CD4-positive, alpha-beta memory T cell (primary cell): ENCODE measurements at regions not wholly inside any gene's neighbourhood (a gene's known extent, or its start where the extent isn't known, plus 50 kb on each side); places are given as distances from the start of the nearest gene placed in this dataset.

ENCODE experiments used
- CTCF ChIA-PET: fragments of 350-600 bp; sonication (Branson Sonifier 250); formaldehyde crosslinking; loops from one replicate; lab custom pipeline; 2021; ENCODE audit warnings: inconsistent platforms; ENCODE audit not compliant: partially characterized antibody; lab: Charles Lee
- POLR2A ChIA-PET: fragments of 350-600 bp; sonication (Branson Sonifier 250); formaldehyde crosslinking; loops from one replicate; lab custom pipeline; 2021; ENCODE audit not compliant: partially characterized antibody; lab: Charles Lee
- DNase-seq, 5 donors: peaks; one replicate each; pipeline versions ENCODE4 v3.0.0 to v3.0.0-alpha.2; 2020 to 2022; ENCODE audit warnings: mixed read lengths in 1 of 5
- H3K27ac ChIP-seq: one replicate; pipeline ENCODE4 v1.7.0; 2013; ENCODE audit warnings: low read depth, low read length
- H3K27me3 ChIP-seq: 2 replicates; pipeline ENCODE4 v1.7.0; 2013; ENCODE audit warnings: mild to moderate bottlenecking, low read length, moderate library complexity; ENCODE audit not compliant: insufficient read depth
- H3K36me3 ChIP-seq: 2 replicates; pipeline ENCODE4 v1.7.0; 2013; ENCODE audit warnings: mild to moderate bottlenecking, low read length, moderate library complexity; ENCODE audit not compliant: insufficient read depth
- H3K4me1 ChIP-seq: 2 replicates; pipeline ENCODE4 v1.7.0; 2013; ENCODE audit warnings: mild to moderate bottlenecking, low read length, moderate library complexity; ENCODE audit not compliant: insufficient read depth
- H3K4me3 ChIP-seq, 2 donors: one replicate each; pipeline ENCODE4 v1.7.0; 2013; ENCODE audit warnings: low read length in 2 of 2, mild to moderate bottlenecking in 1 of 2
- H3K9me3 ChIP-seq, 2 donors: one replicate each; pipeline ENCODE4 v1.7.0; 2013; ENCODE audit warnings: low read length in 2 of 2, control low read depth in 1 of 2; ENCODE audit not compliant: control insufficient read depth in 1 of 2
- H3K27ac Mint-ChIP-seq, 7 donors: one replicate each; pipeline ENCODE4 v1.8.0; 2020 to 2021; ENCODE audit warnings: mixed read lengths in 7 of 7, mild to moderate bottlenecking in 6 of 7, inconsistent platforms in 3 of 7, moderate library complexity in 3 of 7
- H3K27me3 Mint-ChIP-seq, 2 donors: one replicate each; pipeline ENCODE4 v1.8.0; 2020 to 2021; ENCODE audit warnings: mixed read lengths in 2 of 2
- H3K36me3 Mint-ChIP-seq, 2 donors: one replicate each; pipeline ENCODE4 v1.8.0; 2020 to 2021; ENCODE audit warnings: mixed read lengths in 2 of 2, inconsistent platforms in 1 of 2, mild to moderate bottlenecking in 1 of 2
- H3K4me1 Mint-ChIP-seq, 4 donors: one replicate each; pipeline ENCODE4 v1.8.0; 2020 to 2021; ENCODE audit warnings: mixed read lengths in 4 of 4, mild to moderate bottlenecking in 1 of 4
- H3K4me3 Mint-ChIP-seq, 8 donors: one replicate each; pipeline ENCODE4 v1.8.0; 2020 to 2021; ENCODE audit warnings: mixed read lengths in 8 of 8, mild to moderate bottlenecking in 7 of 8, moderate library complexity in 6 of 8, inconsistent platforms in 3 of 8
- H3K9me3 Mint-ChIP-seq, 8 donors: one replicate each; pipeline ENCODE4 v1.8.0; 2020 to 2021; ENCODE audit warnings: mixed read lengths in 8 of 8, mild to moderate bottlenecking in 5 of 8, inconsistent platforms in 3 of 8, moderate library complexity in 1 of 8
- intact Hi-C: fragments of 100-400 bp; cut with micrococcal nuclease; formaldehyde crosslinking; loops from one replicate; pipeline ENCODE4 v1.15.1; 2023

DNA sequence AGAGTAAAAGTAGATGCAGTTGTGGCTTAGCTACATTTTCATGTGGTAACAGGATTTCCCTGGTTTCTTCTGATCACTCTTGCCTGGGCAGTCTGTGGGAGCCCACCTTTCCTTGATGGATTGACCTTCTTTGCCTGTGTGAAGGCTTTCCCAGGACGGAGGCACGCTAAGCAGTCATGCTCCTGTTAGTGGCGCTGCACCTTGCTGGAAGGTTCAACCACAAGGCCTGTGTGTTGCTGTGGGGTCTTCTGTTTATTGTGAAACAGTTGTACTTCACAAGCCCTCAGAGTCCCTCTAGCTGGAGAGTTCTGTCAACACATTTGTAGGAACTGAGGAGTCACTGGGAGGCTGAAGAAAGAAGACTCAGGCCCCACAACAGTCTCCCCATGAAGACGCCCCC lies 402.0 kb downstream of the IRX1 start:
- no peak overlapping the region for H3K27ac Mint-ChIP-seq
- no peaks in the 10 kb centered on the region for H3K27me3 Mint-ChIP-seq
- H3K4me3 Mint-ChIP-seq, result no peak overlapping the region
- intact Hi-C loops, result no loop called here
- Histone ChIP-seq H3K27ac (no peak overlapping the region), H3K36me3 (no peaks in the 10 kb centered on the region), H3K9me3 (peaks cover 0 to 4% of the 10 kb centered on the region in 2 donors), H3K4me3 (no peak overlapping the region), H3K4me1 (no peaks in the 10 kb centered on the region), H3K27me3 (no peaks in the 10 kb centered on the region)
- H3K4me1 Mint-ChIP-seq, result no peaks in the 10 kb centered on the region
- DNase-seq, result no peak
- peaks cover 0 to 26% (median 14%) of the 10 kb centered on the region in 8 donors for H3K9me3 Mint-ChIP-seq
- ChIA-PET CTCF (no interaction called here), POLR2A (no interaction called here)
- no peaks in the 10 kb centered on the region for H3K36me3 Mint-ChIP-seq

- H3K9me3 ChIP-seq, result peaks cover 0 to 4% of the 10 kb centered on the region in 2 donors
- H3K36me3 ChIP-seq, result no peaks in the 10 kb centered on the region
- Mint-ChIP-seq H3K9me3 (peaks cover 0 to 26% (median 12%) of the 10 kb centered on the region in 8 donors), H3K4me3 (no peak overlapping the region), H3K4me1 (no peaks in the 10 kb centered on the region), H3K27me3 (no peaks in the 10 kb centered on the region), H3K36me3 (no peaks in the 10 kb centered on the region), H3K27ac (no peak overlapping the region)
- no peak overlapping the region for H3K27ac ChIP-seq
- no peaks in the 10 kb centered on the region for H3K27me3 ChIP-seq
- intact Hi-C loops, result no loop called here
- ChIA-PET POLR2A (no interaction called here), CTCF (no interaction called here)
- no peaks in the 10 kb centered on the region for H3K4me1 ChIP-seq
- no peak overlapping the region for H3K4me3 ChIP-seq
- no peak for DNase-seq
Measured at GRCh38 chr5:3999929-4000328, 404.3 kb downstream of the IRX1 start.

DNA sequence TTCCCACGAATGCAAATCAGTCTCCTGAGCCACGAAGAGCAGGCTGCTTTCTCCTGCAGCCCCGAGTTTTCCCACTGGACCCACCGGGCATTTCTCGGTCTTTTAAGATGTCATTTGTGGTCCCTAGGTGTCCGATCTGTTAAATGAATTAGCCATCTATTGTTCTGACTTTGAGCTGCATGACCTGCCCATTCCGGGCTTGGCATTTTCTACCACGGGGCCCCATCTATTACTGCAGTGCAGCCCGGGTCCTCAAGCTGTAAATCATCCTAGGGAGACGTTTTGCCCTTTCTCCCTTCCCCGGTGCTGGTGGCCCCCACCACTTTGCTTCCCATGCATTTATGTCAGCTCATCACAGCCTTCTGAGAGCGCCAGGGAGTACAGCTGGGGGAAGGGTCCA lies 405.4 kb downstream of the IRX1 start:
- H3K4me3 ChIP-seq, result no peak overlapping the region
- ChIA-PET POLR2A (no interaction called here), CTCF (no interaction called here)
- H3K4me1 ChIP-seq, result no peaks in the 10 kb centered on the region
- no peak overlapping the region for H3K27ac Mint-ChIP-seq
- H3K27me3 ChIP-seq, result no peaks in the 10 kb centered on the region
- H3K4me3 Mint-ChIP-seq, result no peak overlapping the region
- H3K27me3 Mint-ChIP-seq, result no peaks in the 10 kb centered on the region
- H3K36me3 ChIP-seq, result no peaks in the 10 kb centered on the region
- intact Hi-C loops, result no loop called here
- H3K9me3 ChIP-seq, result no peaks in the 10 kb centered on the region
- H3K9me3 Mint-ChIP-seq, result peaks cover 3 to 30% (median 14%) of the 10 kb centered on the region in 8 donors
- no peak overlapping the region for H3K27ac ChIP-seq
- H3K36me3 Mint-ChIP-seq, result no peaks in the 10 kb centered on the region
- no peak for DNase-seq
- no peaks in the 10 kb centered on the region for H3K4me1 Mint-ChIP-seq

- Histone ChIP-seq H3K27me3 (no peaks in the 10 kb centered on the region), H3K36me3 (no peaks in the 10 kb centered on the region), H3K27ac (no peak overlapping the region), H3K4me3 (no peak overlapping the region), H3K4me1 (no peaks in the 10 kb centered on the region), H3K9me3 (no peaks in the 10 kb centered on the region)
- intact Hi-C loops, result no loop called here
- no peak overlapping the region for H3K4me3 Mint-ChIP-seq
- ChIA-PET POLR2A (no interaction called here), CTCF (no interaction called here)
- no peak for DNase-seq
- H3K9me3 Mint-ChIP-seq, result peaks cover 3 to 36% (median 13%) of the 10 kb centered on the region in 8 donors
- H3K36me3 Mint-ChIP-seq, result no peaks in the 10 kb centered on the region
- H3K4me1 Mint-ChIP-seq, result no peaks in the 10 kb centered on the region
- H3K27ac Mint-ChIP-seq, result no peak overlapping the region
- H3K27me3 Mint-ChIP-seq, result no peaks in the 10 kb centered on the region
Measured at GRCh38 chr5:4001758-4002533, 406.3 kb downstream of the IRX1 start.

- H3K4me1 Mint-ChIP-seq, result no peaks in the 10 kb centered on the region
- H3K36me3 ChIP-seq, result no peaks in the 10 kb centered on the region
- no peak overlapping the region for H3K4me3 Mint-ChIP-seq
- H3K36me3 Mint-ChIP-seq, result no peaks in the 10 kb centered on the region
- no peaks in the 10 kb centered on the region for H3K4me1 ChIP-seq
- POLR2A ChIA-PET, result no interaction called here
- H3K9me3 ChIP-seq, result no peaks in the 10 kb centered on the region
- intact Hi-C loops, result no loop called here
- no peaks in the 10 kb centered on the region for H3K27me3 ChIP-seq
- CTCF ChIA-PET, result no interaction called here
- no peak for DNase-seq
- peaks cover 2 to 27% (median 9%) of the 10 kb centered on the region in 8 donors for H3K9me3 Mint-ChIP-seq
- H3K27ac Mint-ChIP-seq, result no peak overlapping the region
- H3K27me3 Mint-ChIP-seq, result no peaks in the 10 kb centered on the region
- no peak overlapping the region for H3K4me3 ChIP-seq
- no peak overlapping the region for H3K27ac ChIP-seq
Measured at GRCh38 chr5:4005335-4005734, 409.7 kb downstream of the IRX1 start.

DNA sequence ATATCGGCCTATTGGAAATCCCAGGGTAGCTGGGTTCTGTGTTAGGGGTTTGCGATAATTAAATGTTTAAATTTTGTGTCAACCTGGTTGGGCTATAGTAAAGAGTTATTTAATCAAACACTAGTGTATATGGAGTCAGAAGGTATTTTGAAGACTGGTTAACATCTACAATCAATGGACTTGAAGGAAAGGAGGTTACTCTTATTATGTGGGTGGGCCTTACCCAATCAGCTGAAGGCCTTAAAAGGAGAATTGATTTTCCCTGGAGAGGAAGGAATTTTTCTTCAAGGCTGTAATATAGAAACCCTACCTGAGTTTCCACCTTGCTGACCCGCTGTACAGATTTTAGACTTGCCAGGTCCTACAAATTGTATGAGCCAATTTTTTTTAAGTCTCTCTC lies 411.4 kb downstream of the IRX1 start:
- H3K4me3 ChIP-seq, result no peak overlapping the region
- H3K9me3 Mint-ChIP-seq, result peaks cover 0 to 20% (median 5%) of the 10 kb centered on the region in 8 donors
- H3K4me1 Mint-ChIP-seq, result no peaks in the 10 kb centered on the region
- DNase-seq, result no peak
- no peaks in the 10 kb centered on the region for H3K4me1 ChIP-seq
- no peak overlapping the region for H3K27ac ChIP-seq
- no peaks in the 10 kb centered on the region for H3K27me3 ChIP-seq
- H3K36me3 ChIP-seq, result no peaks in the 10 kb centered on the region
- no peaks in the 10 kb centered on the region for H3K36me3 Mint-ChIP-seq
- H3K27me3 Mint-ChIP-seq, result no peaks in the 10 kb centered on the region
- CTCF ChIA-PET, result no interaction called here
- H3K4me3 Mint-ChIP-seq, result no peak overlapping the region
- no peak overlapping the region for H3K27ac Mint-ChIP-seq
- intact Hi-C loops, result no loop called here
- POLR2A ChIA-PET, result no interaction called here
- H3K9me3 ChIP-seq, result no peaks in the 10 kb centered on the region

DNA sequence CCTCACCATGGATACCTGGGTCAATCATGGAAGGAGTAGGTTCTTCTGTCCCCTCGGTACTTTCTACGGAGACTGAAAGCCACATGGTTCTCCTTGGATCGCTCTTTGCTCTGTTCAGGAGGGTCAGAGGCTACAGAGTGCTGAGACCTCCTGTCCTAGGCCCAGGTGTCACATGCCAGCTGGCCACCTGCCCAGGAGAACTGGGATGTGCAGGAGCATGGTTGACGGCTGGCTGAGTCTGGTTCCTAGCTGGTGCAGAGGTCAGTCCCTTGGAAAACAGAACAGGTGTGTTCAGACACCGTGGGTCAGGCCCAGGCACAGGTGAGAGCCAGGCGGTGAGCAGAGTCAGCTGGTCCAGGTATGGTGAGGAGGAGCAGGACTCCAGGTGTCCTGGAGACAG lies 416.3 kb downstream of the IRX1 start:
- Histone ChIP-seq H3K27ac (no peak overlapping the region), H3K36me3 (no peaks in the 10 kb centered on the region), H3K4me3 (no peak overlapping the region), H3K4me1 (no peaks in the 10 kb centered on the region), H3K27me3 (no peaks in the 10 kb centered on the region), H3K9me3 (no peaks in the 10 kb centered on the region)
- POLR2A ChIA-PET, result no interaction called here
- CTCF ChIA-PET, result no interaction called here
- Mint-ChIP-seq H3K4me3 (no peak overlapping the region), H3K9me3 (peaks cover 0 to 8% (median 3%) of the 10 kb centered on the region in 8 donors), H3K27me3 (no peaks in the 10 kb centered on the region), H3K27ac (no peak overlapping the region), H3K4me1 (no peaks in the 10 kb centered on the region), H3K36me3 (no peaks in the 10 kb centered on the region)
- intact Hi-C loops, result no loop called here
- DNase-seq, result no peak
